OCI-LY7 (cell line): ENCODE measurements at regions not wholly inside any gene's neighbourhood (a gene's known extent, or its start where the extent isn't known, plus 50 kb on each side); places are given as distances from the start of the nearest gene placed in this dataset.

Experiments used
- BruUV-seq: library from RNA; stranded (reverse); fragments of 400-500 nt; replicated peaks from 2 replicates; lab custom pipeline; 2021; lab: Mats Ljungman, UMichigan
- CTCF ChIA-PET: fragments of 300-600 bp; sonication (Branson Sonifier 250); formaldehyde crosslinking; loops from one replicate; lab custom pipeline; 2022; ENCODE audit warnings: antibody characterized with exemption; ENCODE audit not compliant: unreplicated experiment; lab: Charles Lee
- POLR2A ChIA-PET: fragments of 300-600 bp; sonication (Branson Sonifier 250); formaldehyde crosslinking; loops from one replicate; lab custom pipeline; 2022; ENCODE audit warnings: antibody characterized with exemption; lab: Charles Lee
- DNase-seq: peaks from one replicate; pipeline ENCODE4 v3.0.0-alpha.2; 2015; ENCODE audit warnings: low spot score
- H2AFZ ChIP-seq: fragments of 200-600 bp; sonication (generic), shearing (Covaris generic); 2 replicates; pipeline ENCODE4 v1.6.1; 2014; ENCODE audit warnings: mild to moderate bottlenecking, antibody characterized with exemption, low read length, moderate library complexity
- H3K27ac ChIP-seq: fragments of 200-600 bp; sonication (generic); 2 replicates; pipeline ENCODE4 v1.5.1; 2014; ENCODE audit warnings: mixed run types, low read depth, mild to moderate bottlenecking, moderate library complexity, low read length, inconsistent platforms; ENCODE audit not compliant: poor library complexity, severe bottlenecking
- H3K36me3 ChIP-seq: fragments of 200-600 bp; sonication (generic); 2 replicates; pipeline ENCODE4 v1.6.1; 2014; ENCODE audit warnings: mild to moderate bottlenecking, antibody characterized with exemption, low read length, moderate library complexity, mixed read lengths; ENCODE audit not compliant: insufficient read depth
- H3K4me1 ChIP-seq: fragments of 200-600 bp; sonication (generic); 2 replicates; pipeline ENCODE4 v1.5.1; 2014; ENCODE audit warnings: mild to moderate bottlenecking, low read length; ENCODE audit not compliant: insufficient read depth, poor library complexity, severe bottlenecking
- H3K4me2 ChIP-seq: fragments of 200-600 bp; sonication (generic); 2 replicates; pipeline ENCODE4 v1.6.1; 2014; ENCODE audit warnings: mild to moderate bottlenecking, low read length
- H3K4me3 ChIP-seq: fragments of 200-600 bp; sonication (generic); 2 replicates; pipeline ENCODE4 v1.5.1; 2014; ENCODE audit warnings: mild to moderate bottlenecking, low read depth, low read length; ENCODE audit not compliant: poor library complexity, severe bottlenecking
- H3K79me2 ChIP-seq: fragments of 200-600 bp; sonication (generic); 2 replicates; pipeline ENCODE4 v1.6.1; 2016; ENCODE audit warnings: low read depth, mild to moderate bottlenecking, low read length, moderate library complexity, mixed read lengths; ENCODE audit not compliant: insufficient read depth
- H3K9me2 ChIP-seq: fragments of 200-600 bp; sonication (generic); 2 replicates; pipeline ENCODE4 v1.6.1; 2016; ENCODE audit warnings: mild to moderate bottlenecking, low read length, mixed read lengths; ENCODE audit not compliant: insufficient read depth
- H3K9me3 ChIP-seq: fragments of 200-600 bp; sonication (generic); 2 replicates; pipeline ENCODE4 v1.6.1; 2014; ENCODE audit warnings: mild to moderate bottlenecking, mixed run types, low read length, mixed read lengths
- H4K20me1 ChIP-seq: fragments of 200-600 bp; sonication (generic); 2 replicates; pipeline ENCODE4 v1.6.1; 2014; ENCODE audit warnings: mild to moderate bottlenecking, antibody characterized with exemption, low read length, moderate library complexity, mixed read lengths; ENCODE audit not compliant: insufficient read depth
- EZH2phosphoT487 ChIP-seq: fragments of 200-600 bp; sonication (generic); IDR thresholded peaks from 2 replicates; pipeline ENCODE4 v1.6.1; 2018; ENCODE audit warnings: low read depth, borderline replicate concordance, mild to moderate bottlenecking, mixed run types, antibody characterized with exemption, low read length, moderate library complexity, mixed read lengths
- intact Hi-C: fragments of 100-400 bp; cut with micrococcal nuclease; formaldehyde crosslinking; loops from one replicate; pipeline ENCODE4 v1.10.0; 2022; ENCODE audit not compliant: unreplicated experiment
- TF ChIP-seq, protein P1 (sequence below): fragments of 200-600 bp; sonication (generic); conservative IDR thresholded peaks from 2 replicates; pipeline ENCODE4 v1.5.1; 2014; ENCODE audit warnings: mild to moderate bottlenecking, antibody characterized with exemption, low read length, moderate library complexity, mixed read lengths

DNA sequence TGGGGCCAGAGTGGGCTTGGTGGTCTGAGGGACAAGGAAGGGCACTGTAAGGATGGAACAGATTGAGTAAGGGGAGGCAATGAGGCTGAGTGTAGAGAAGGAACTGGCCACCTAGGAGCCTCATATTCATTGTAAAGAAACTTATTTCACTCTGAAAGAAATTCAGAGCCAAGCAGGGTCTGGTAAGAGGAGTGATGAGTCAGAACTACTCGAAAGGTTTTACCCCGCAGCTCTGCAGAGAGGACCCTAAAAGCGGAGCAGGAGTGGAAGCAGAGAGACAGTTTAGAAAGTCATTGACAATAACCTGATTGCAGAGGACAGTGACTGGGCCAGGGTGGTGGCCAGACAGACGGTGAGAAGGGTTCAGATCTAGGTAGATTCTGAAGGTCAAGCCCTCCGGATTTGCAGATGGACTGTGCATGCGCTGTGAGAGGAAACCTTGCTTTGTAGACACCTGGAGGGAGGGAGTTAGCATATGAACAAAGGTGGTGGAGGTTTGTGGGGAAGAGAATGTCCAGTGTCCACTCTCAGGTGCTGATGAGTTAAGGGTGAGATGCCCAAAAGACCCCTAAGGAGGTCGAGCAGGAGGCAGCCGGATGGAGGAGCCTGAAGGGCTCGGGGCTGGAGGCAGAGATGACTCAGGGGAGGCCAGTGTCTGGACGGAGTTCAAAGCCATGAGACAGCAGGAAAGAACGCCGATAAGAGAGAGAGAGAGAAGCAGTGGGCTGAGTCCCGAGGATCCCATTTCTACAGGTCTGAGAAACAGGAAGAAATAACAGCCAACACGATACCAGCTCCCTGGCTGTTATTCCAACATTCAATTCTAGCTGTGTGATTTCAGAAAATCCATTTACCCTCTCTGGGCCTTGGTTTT is 546.0 kb downstream of the BRD1 start:
- no peak overlapping the region for H2AFZ ChIP-seq
- CTCF ChIA-PET = no interaction called here
- no peaks in the 10 kb centered on the region for H4K20me1 ChIP-seq
- no peaks in the 10 kb centered on the region for H3K4me1 ChIP-seq
- no peaks in the 10 kb centered on the region for H3K9me2 ChIP-seq
- DNase-seq = no peak
- BruUV-seq = no TSS peak
- no peak for TF ChIP-seq EZH2phosphoT487
- TF ChIP-seq, protein P1, sequence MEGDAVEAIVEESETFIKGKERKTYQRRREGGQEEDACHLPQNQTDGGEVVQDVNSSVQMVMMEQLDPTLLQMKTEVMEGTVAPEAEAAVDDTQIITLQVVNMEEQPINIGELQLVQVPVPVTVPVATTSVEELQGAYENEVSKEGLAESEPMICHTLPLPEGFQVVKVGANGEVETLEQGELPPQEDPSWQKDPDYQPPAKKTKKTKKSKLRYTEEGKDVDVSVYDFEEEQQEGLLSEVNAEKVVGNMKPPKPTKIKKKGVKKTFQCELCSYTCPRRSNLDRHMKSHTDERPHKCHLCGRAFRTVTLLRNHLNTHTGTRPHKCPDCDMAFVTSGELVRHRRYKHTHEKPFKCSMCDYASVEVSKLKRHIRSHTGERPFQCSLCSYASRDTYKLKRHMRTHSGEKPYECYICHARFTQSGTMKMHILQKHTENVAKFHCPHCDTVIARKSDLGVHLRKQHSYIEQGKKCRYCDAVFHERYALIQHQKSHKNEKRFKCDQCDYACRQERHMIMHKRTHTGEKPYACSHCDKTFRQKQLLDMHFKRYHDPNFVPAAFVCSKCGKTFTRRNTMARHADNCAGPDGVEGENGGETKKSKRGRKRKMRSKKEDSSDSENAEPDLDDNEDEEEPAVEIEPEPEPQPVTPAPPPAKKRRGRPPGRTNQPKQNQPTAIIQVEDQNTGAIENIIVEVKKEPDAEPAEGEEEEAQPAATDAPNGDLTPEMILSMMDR = no peak
- intact Hi-C loops = no loop called here
- H3K4me3 ChIP-seq = no peak overlapping the region
- no peaks in the 10 kb centered on the region for H3K79me2 ChIP-seq
- H3K9me3 ChIP-seq = peaks cover 7% of the 10 kb centered on the region; the same call in 1 of the 2 replicates
- no peak overlapping the region for H3K27ac ChIP-seq
- H3K36me3 ChIP-seq = no peaks in the 10 kb centered on the region
- no peak overlapping the region for H3K4me2 ChIP-seq
- POLR2A ChIA-PET = no interaction called here

- Histone ChIP-seq H3K4me3 (no peak overlapping the region), H3K4me2 (no peak overlapping the region), H4K20me1 (no peaks in the 10 kb centered on the region), H3K9me3 (peaks cover 7% of the 10 kb centered on the region; the same call in 1 of the 2 replicates), H2AFZ (no peak overlapping the region), H3K9me2 (no peaks in the 10 kb centered on the region), H3K79me2 (no peaks in the 10 kb centered on the region), H3K27ac (no peak overlapping the region), H3K36me3 (no peaks in the 10 kb centered on the region), H3K4me1 (no peaks in the 10 kb centered on the region)
- CTCF ChIA-PET = no interaction called here
- intact Hi-C loops = no loop called here
- POLR2A ChIA-PET = no interaction called here
- BruUV-seq = no TSS peak
- TF ChIP-seq EZH2phosphoT487 = no peak
- TF ChIP-seq, protein P1 = no peak
- no peak for DNase-seq
These were observed 549.3 kb downstream of the BRD1 start for GRCh38 chr22:49278340-49278739.

GRCh38 chr22:49276567-49276966 is 551.1 kb downstream of the BRD1 start:
- Histone ChIP-seq H3K79me2 (no peaks in the 10 kb centered on the region), H3K36me3 (no peaks in the 10 kb centered on the region), H3K4me1 (no peaks in the 10 kb centered on the region), H2AFZ (no peak overlapping the region), H3K4me2 (no peak overlapping the region), H3K9me3 (peaks cover 7% of the 10 kb centered on the region; the same call in 1 of the 2 replicates), H4K20me1 (no peaks in the 10 kb centered on the region), H3K27ac (no peak overlapping the region), H3K4me3 (no peak overlapping the region), H3K9me2 (no peaks in the 10 kb centered on the region)
- no TSS peak for BruUV-seq
- ChIA-PET POLR2A (no interaction called here), CTCF (no interaction called here)
- no peak for DNase-seq
- TF ChIP-seq, protein P1 = no peak
- no peak for TF ChIP-seq EZH2phosphoT487
- intact Hi-C loops = no loop called here
